MM.1S (cell line): ENCODE measurements at regions not wholly inside any gene's neighbourhood (a gene's known extent, or its start where the extent isn't known, plus 50 kb on each side); places are given as distances from the start of the nearest gene placed in this dataset.

Experiments
- EZH2phosphoT487 ChIP-seq: fragments of 300-600 bp; sonication (generic); IDR thresholded peaks from 2 replicates; pipeline ENCODE4 v1.6.1; 2018; ENCODE audit warnings: antibody characterized with exemption, low read length
- TF ChIP-seq, protein P1 (sequence below): fragments of 300-600 bp; sonication (generic); IDR thresholded peaks from 2 replicates; pipeline ENCODE4 v1.5.1; 2016; ENCODE audit warnings: antibody characterized with exemption, low read length, mixed read lengths

DNA sequence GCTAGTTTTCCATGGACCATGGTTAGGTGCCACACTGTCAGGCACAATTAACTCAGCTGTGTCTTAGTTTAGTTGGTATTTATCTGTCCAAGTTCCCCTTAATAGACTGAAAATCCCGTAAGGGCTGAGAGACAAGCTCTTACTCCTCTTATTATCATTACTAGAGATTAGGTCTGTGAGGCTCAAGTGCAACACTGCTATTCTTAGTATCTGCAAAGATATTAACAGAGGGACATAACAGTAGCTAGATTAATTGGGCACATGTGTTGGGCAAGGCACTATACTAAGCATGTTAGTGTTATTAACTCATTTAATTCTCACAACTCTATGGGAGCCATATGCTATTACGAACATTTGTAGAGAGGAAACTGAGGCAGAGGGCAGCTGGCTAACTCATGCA is 137.3 kb downstream of the VEGFA start:
- TF ChIP-seq, protein P1, sequence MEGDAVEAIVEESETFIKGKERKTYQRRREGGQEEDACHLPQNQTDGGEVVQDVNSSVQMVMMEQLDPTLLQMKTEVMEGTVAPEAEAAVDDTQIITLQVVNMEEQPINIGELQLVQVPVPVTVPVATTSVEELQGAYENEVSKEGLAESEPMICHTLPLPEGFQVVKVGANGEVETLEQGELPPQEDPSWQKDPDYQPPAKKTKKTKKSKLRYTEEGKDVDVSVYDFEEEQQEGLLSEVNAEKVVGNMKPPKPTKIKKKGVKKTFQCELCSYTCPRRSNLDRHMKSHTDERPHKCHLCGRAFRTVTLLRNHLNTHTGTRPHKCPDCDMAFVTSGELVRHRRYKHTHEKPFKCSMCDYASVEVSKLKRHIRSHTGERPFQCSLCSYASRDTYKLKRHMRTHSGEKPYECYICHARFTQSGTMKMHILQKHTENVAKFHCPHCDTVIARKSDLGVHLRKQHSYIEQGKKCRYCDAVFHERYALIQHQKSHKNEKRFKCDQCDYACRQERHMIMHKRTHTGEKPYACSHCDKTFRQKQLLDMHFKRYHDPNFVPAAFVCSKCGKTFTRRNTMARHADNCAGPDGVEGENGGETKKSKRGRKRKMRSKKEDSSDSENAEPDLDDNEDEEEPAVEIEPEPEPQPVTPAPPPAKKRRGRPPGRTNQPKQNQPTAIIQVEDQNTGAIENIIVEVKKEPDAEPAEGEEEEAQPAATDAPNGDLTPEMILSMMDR: no peak
- TF ChIP-seq EZH2phosphoT487: no peak
